Large intestine (tissue), 3 donors: ENCODE measurements at regions not wholly inside any gene's neighbourhood (a gene's known extent, or its start where the extent isn't known, plus 50 kb on each side); places are given as distances from the start of the nearest gene placed in this dataset.

Experiments used
- DNase-seq, 2 donors: peaks; one replicate each; pipeline versions ENCODE4 v3.0.0 to v3.0.0-alpha.2; 2013
- H3K27ac ChIP-seq: one replicate; pipeline ENCODE4 v1.5.1; 2013; ENCODE audit warnings: low read length
- H3K27me3 ChIP-seq: 2 replicates; pipeline ENCODE4 v1.6.1; 2013; ENCODE audit warnings: low read length; ENCODE audit not compliant: control insufficient read depth, insufficient read depth
- H3K36me3 ChIP-seq: 2 replicates; pipeline ENCODE4 v1.6.1; 2013; ENCODE audit warnings: low read length; ENCODE audit not compliant: control insufficient read depth, insufficient read depth
- H3K4me1 ChIP-seq: one replicate; pipeline ENCODE4 v1.6.1; 2013; ENCODE audit warnings: low read length; ENCODE audit not compliant: control insufficient read depth, insufficient read depth
- H3K4me3 ChIP-seq: one replicate; pipeline ENCODE4 v1.5.1; 2013; ENCODE audit warnings: low read length
- H3K9me3 ChIP-seq: one replicate; pipeline ENCODE4 v1.6.1; 2013; ENCODE audit warnings: mild to moderate bottlenecking, low read depth, low read length, moderate library complexity; ENCODE audit not compliant: control insufficient read depth
- WGBS: methylation state at CpG from one replicate; pipeline ENCODE4 v1.1.5; 2013; ENCODE audit warnings: low lambda C conversion rate; ENCODE audit not compliant: insufficient coverage; 5-methylcytosine and 5-hydroxymethylcytosine counted together

DNA sequence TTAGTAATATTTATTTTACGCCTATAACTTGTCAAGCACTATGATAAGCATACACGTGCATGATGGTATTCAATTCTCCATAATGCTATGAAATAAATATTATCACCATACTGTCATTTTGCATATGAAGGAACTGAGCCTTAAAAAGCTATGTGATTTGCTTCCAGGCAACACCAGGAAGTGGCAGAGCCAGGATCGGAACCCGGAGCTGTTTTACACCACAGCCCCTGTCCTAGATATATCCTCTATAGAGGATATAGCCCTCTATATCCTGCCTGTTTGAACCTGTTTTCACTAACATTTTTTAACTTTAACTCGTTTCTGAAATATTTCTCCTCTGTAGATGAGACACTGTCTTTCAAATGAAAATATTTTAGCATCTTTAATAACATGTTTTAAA is 690.0 kb downstream of the SATB2 start:
- no peaks in the 10 kb centered on the region for H3K4me1 ChIP-seq
- no peak for DNase-seq
- no peaks in the 10 kb centered on the region for H3K27me3 ChIP-seq
- no peak overlapping the region for H3K27ac ChIP-seq
- no peaks in the 10 kb centered on the region for H3K36me3 ChIP-seq
- 60% methylated on average over 1 of the region's 5 CpGs for WGBS
- no peak overlapping the region for H3K4me3 ChIP-seq
- H3K9me3 ChIP-seq, result no peaks in the 10 kb centered on the region

DNA sequence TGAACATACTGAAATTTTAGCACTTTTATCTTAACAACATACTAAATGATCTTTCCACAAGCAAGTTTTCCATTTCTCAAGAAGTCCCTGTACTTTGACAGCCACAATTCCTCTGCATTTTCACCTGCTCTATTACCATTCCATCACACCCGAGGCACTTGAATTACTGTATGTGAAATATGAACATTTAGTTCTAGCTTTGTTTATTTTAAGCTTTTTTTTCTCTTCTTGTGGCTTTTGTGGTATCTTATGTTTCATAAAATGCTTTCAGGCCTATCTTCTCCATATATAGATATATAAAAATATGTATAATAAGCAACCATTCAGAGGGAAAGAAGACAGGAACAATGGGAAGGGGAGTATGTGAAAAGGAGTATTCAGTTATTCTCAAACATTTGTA is 693.9 kb downstream of the SATB2 start:
- WGBS, result no CpG with 5 or more reads among the region's 1 CpG
- DNase-seq, result no peak
- Histone ChIP-seq H3K27ac (no peak overlapping the region), H3K4me3 (no peak overlapping the region), H3K27me3 (no peaks in the 10 kb centered on the region), H3K9me3 (no peaks in the 10 kb centered on the region), H3K36me3 (no peaks in the 10 kb centered on the region), H3K4me1 (no peaks in the 10 kb centered on the region)

GRCh38 chr2:198762441-198762840 is 695.3 kb downstream of the SATB2 start:
- Histone ChIP-seq H3K27me3 (no peaks in the 10 kb centered on the region), H3K4me1 (no peaks in the 10 kb centered on the region), H3K4me3 (no peak overlapping the region), H3K9me3 (no peaks in the 10 kb centered on the region), H3K36me3 (no peaks in the 10 kb centered on the region), H3K27ac (no peak overlapping the region)
- DNase-seq, result no peak
- WGBS, result no CpG with 5 or more reads among the region's 3 CpGs

GRCh38 chr2:198757069-198757468 is 700.7 kb downstream of the SATB2 start:
- Histone ChIP-seq H3K4me3 (no peak overlapping the region), H3K27ac (no peak overlapping the region), H3K9me3 (no peaks in the 10 kb centered on the region), H3K27me3 (no peaks in the 10 kb centered on the region), H3K36me3 (no peaks in the 10 kb centered on the region), H3K4me1 (no peaks in the 10 kb centered on the region)
- WGBS, result 67% methylated on average over 2 of the region's 3 CpGs
- peak in 1 of 2 donors; percentile 15 for DNase-seq

DNA sequence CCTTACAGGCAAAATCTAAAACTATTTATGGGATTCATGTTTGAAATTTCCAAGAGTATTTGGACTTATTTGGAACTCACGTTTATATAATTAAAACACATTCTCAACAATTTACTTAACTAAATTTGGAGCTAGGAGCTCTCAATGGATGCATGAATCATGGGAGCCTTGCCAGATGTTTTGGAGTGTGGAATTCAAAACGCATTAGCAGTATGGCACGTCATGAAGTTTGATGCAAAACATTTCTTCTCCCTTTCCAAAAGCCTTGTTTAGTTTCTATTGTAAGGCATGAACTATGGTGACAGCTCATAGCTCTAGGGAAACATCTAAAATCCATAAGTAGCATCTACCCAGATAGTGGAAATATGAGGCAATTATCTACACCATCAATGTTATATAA is 701.6 kb downstream of the SATB2 start:
- peak in 1 of 2 donors; percentile 8 for DNase-seq
- no peaks in the 10 kb centered on the region for H3K4me1 ChIP-seq
- H3K27ac ChIP-seq, result no peak overlapping the region
- no peak overlapping the region for H3K4me3 ChIP-seq
- H3K36me3 ChIP-seq, result no peaks in the 10 kb centered on the region
- no peaks in the 10 kb centered on the region for H3K27me3 ChIP-seq
- no CpG with 5 or more reads among the region's 3 CpGs for WGBS
- H3K9me3 ChIP-seq, result no peaks in the 10 kb centered on the region

GRCh38 chr2:198753101-198753500 is 704.6 kb downstream of the SATB2 start:
- Histone ChIP-seq H3K27ac (no peak overlapping the region), H3K36me3 (no peaks in the 10 kb centered on the region), H3K4me3 (no peak overlapping the region), H3K27me3 (no peaks in the 10 kb centered on the region), H3K4me1 (no peaks in the 10 kb centered on the region), H3K9me3 (no peaks in the 10 kb centered on the region)
- whole genome bisulfite sequencing, result 63% methylated on average over 1 of the region's 3 CpGs
- no peak for DNase-seq

GRCh38 chr2:198749364-198749763 is 708.4 kb downstream of the SATB2 start:
- H3K4me1 ChIP-seq, result no peaks in the 10 kb centered on the region
- 100% methylated on average over 1 of the region's 2 CpGs for WGBS
- H3K36me3 ChIP-seq, result no peaks in the 10 kb centered on the region
- H3K27me3 ChIP-seq, result no peaks in the 10 kb centered on the region
- H3K9me3 ChIP-seq, result no peaks in the 10 kb centered on the region
- H3K27ac ChIP-seq, result no peak overlapping the region
- H3K4me3 ChIP-seq, result no peak overlapping the region
- DNase-seq, result no peak

DNA sequence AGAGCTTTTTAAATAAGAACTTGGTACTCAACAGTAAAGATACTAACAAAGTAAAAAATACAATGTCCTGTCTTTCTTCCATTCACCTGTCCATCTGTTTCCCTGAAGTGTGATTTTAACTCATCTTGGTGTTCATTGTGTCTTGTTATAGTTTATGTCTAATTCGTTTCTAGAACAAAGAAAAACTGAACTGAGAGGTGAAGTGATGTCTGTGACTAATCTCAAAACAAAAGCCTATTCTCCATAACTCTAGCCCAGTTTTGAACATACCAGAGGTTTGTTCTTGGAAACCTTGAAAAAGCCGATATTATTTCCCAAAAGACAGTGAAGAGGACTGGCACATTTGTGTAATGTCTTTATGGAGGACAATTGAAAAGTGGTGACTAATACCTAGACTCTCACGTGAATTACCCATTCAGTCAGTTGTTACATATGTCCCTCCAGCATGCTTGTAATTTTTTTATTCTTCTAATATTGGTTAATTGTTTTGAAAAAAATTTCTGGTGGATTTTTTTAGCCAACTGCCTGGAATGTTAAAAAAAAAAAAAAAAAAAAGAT is 725.8 kb downstream of the SATB2 start:
- Histone ChIP-seq H3K36me3 (no peaks in the 10 kb centered on the region), H3K27me3 (no peaks in the 10 kb centered on the region), H3K9me3 (no peaks in the 10 kb centered on the region), H3K4me3 (no peak overlapping the region), H3K27ac (no peak overlapping the region), H3K4me1 (no peaks in the 10 kb centered on the region)
- no peak for DNase-seq
- WGBS, result no CpG with 5 or more reads among the region's 3 CpGs

DNA sequence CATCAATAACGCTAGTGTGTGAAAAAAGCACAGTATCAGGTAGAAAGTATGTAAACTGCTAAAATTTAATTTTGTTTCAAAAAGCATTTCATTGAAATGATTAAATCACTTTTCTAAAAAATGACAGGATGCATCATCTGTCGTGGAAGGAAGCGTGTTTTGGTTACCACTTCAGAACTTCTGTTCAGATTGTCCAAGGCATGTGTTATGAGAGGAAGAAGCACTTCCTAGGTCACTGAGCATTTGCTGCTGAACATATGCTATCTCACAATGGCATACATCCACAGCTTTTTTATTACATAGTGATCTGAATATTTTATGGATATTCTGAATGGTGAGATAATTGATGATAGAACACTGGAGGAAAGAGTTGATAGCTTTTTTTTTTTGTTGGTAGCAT is 737.5 kb downstream of the SATB2 start:
- Histone ChIP-seq H3K27ac (no peak overlapping the region), H3K36me3 (no peaks in the 10 kb centered on the region), H3K27me3 (no peaks in the 10 kb centered on the region), H3K4me1 (no peaks in the 10 kb centered on the region), H3K9me3 (no peaks in the 10 kb centered on the region), H3K4me3 (no peak overlapping the region)
- WGBS, result 100% methylated on average over 1 of the region's 3 CpGs
- no peak for DNase-seq

GRCh38 chr2:198717451-198717850 is 740.3 kb downstream of the SATB2 start:
- Histone ChIP-seq H3K27me3 (no peaks in the 10 kb centered on the region), H3K36me3 (no peaks in the 10 kb centered on the region), H3K9me3 (no peaks in the 10 kb centered on the region), H3K27ac (no peak overlapping the region), H3K4me1 (peaks cover 3% of the 10 kb centered on the region), H3K4me3 (no peak overlapping the region)
- no peak for DNase-seq
- no CpG with 5 or more reads among the region's 2 CpGs for WGBS

GRCh38 chr2:198715302-198715835 is 742.4 kb downstream of the SATB2 start:
- Histone ChIP-seq H3K27me3 (no peaks in the 10 kb centered on the region), H3K27ac (peak overlapping the region; percentile 23), H3K9me3 (no peaks in the 10 kb centered on the region), H3K36me3 (no peaks in the 10 kb centered on the region), H3K4me3 (no peak overlapping the region), H3K4me1 (peaks cover 3% of the 10 kb centered on the region)
- no CpG with 5 or more reads among the region's 3 CpGs for WGBS
- DNase-seq, result peak; percentile 33 to 75
